Activated B cell treated with CpG ODN at 0.5 μM for 24 hours (primary cell): ENCODE measurements at regions not wholly inside any gene's neighbourhood (a gene's known extent, or its start where the extent isn't known, plus 50 kb on each side); places are given as distances from the start of the nearest gene placed in this dataset.

Source experiments
- ATAC-seq: fragments of 200-7000 bp; cut with Tn5 transposase; one replicate; pipeline ENCODE4 v1.10.0; 2021; ENCODE audit warnings: low read depth, mild to moderate bottlenecking, moderate library complexity
- CTCF ChIA-PET: fragments of 350-600 bp; sonication (Branson Sonifier 250); formaldehyde crosslinking; loops from one replicate; lab custom pipeline; 2021; ENCODE audit warnings: antibody characterized with exemption; lab: Charles Lee
- POLR2A ChIA-PET: fragments of 350-600 bp; sonication (Branson Sonifier 250); formaldehyde crosslinking; loops from one replicate; lab custom pipeline; 2021; ENCODE audit warnings: antibody characterized with exemption; lab: Charles Lee
- DNase-seq: peaks from one replicate; pipeline ENCODE4 v3.0.0; 2022
- H3K27ac Mint-ChIP-seq: one replicate; pipeline ENCODE4 v1.8.0; 2020; ENCODE audit warnings: mixed read lengths
- H3K27me3 Mint-ChIP-seq: one replicate; pipeline ENCODE4 v1.8.0; 2021; ENCODE audit warnings: mixed read lengths
- H3K36me3 Mint-ChIP-seq: one replicate; pipeline ENCODE4 v1.8.0; 2021; ENCODE audit warnings: low read depth, mixed read lengths
- H3K4me1 Mint-ChIP-seq: one replicate; pipeline ENCODE4 v1.8.0; 2021; ENCODE audit warnings: mixed read lengths
- H3K4me3 Mint-ChIP-seq: one replicate; pipeline ENCODE4 v1.8.0; 2020; ENCODE audit warnings: mild to moderate bottlenecking, mixed read lengths
- H3K9me3 Mint-ChIP-seq: one replicate; pipeline ENCODE4 v1.8.0; 2020; ENCODE audit warnings: mixed read lengths
- CTCF ChIP-seq: fragments of 200-600 bp; IDR thresholded peaks from one replicate; pipeline ENCODE4 v1.8.0; 2022; ENCODE audit warnings: antibody characterized with exemption, mild to moderate bottlenecking
- intact Hi-C: fragments of 100-400 bp; cut with micrococcal nuclease; formaldehyde crosslinking; loops from one replicate; pipeline ENCODE4 v1.15.1; 2024

- intact Hi-C loops, result no loop called here
- POLR2A ChIA-PET, result no interaction called here
- Mint-ChIP-seq H3K27ac (no peak overlapping the region), H3K27me3 (no peaks in the 10 kb centered on the region), H3K9me3 (peaks cover 4% of the 10 kb centered on the region), H3K4me3 (no peak overlapping the region), H3K36me3 (no peaks in the 10 kb centered on the region), H3K4me1 (no peaks in the 10 kb centered on the region)
- DNase-seq, result no peak
- CTCF ChIA-PET, result no interaction called here
- ATAC-seq, result no peak
- TF ChIP-seq CTCF, result no peak
Measured at GRCh38 chr3:87468235-87468634, 191.9 kb upstream of the POU1F1 start.

- ChIA-PET POLR2A (no interaction called here), CTCF (no interaction called here)
- Mint-ChIP-seq H3K27ac (no peak overlapping the region), H3K36me3 (no peaks in the 10 kb centered on the region), H3K9me3 (peaks cover 2% of the 10 kb centered on the region), H3K27me3 (no peaks in the 10 kb centered on the region), H3K4me1 (no peaks in the 10 kb centered on the region), H3K4me3 (no peak overlapping the region)
- no peak for DNase-seq
- ATAC-seq, result no peak
- intact Hi-C loops, result no loop called here
- no peak for TF ChIP-seq CTCF
Measured at GRCh38 chr3:87462228-87462627, 185.8 kb upstream of the POU1F1 start.

GRCh38 chr3:87461443-87461842 lies 185.1 kb upstream of the POU1F1 start:
- Mint-ChIP-seq H3K4me3 (no peak overlapping the region), H3K27me3 (no peaks in the 10 kb centered on the region), H3K27ac (no peak overlapping the region), H3K4me1 (no peaks in the 10 kb centered on the region), H3K36me3 (no peaks in the 10 kb centered on the region), H3K9me3 (peaks cover 2% of the 10 kb centered on the region)
- ChIA-PET CTCF (no interaction called here), POLR2A (no interaction called here)
- intact Hi-C loops, result no loop called here
- no peak for TF ChIP-seq CTCF
- ATAC-seq, result no peak
- no peak for DNase-seq

- Mint-ChIP-seq H3K4me1 (no peaks in the 10 kb centered on the region), H3K4me3 (no peak overlapping the region), H3K9me3 (peaks cover 2% of the 10 kb centered on the region), H3K36me3 (no peaks in the 10 kb centered on the region), H3K27ac (no peak overlapping the region), H3K27me3 (no peaks in the 10 kb centered on the region)
- ChIA-PET CTCF (no interaction called here), POLR2A (no interaction called here)
- no peak for TF ChIP-seq CTCF
- DNase-seq (no peak), ATAC-seq (no peak)
- intact Hi-C loops, result no loop called here
Measured at GRCh38 chr3:87461036-87461435, 184.7 kb upstream of the POU1F1 start.

- ChIA-PET POLR2A (no interaction called here), CTCF (no interaction called here)
- no peak for TF ChIP-seq CTCF
- no peak overlapping the region for H3K27ac Mint-ChIP-seq
- no peak for ATAC-seq
- intact Hi-C loops, result no loop called here
- H3K27me3 Mint-ChIP-seq, result no peaks in the 10 kb centered on the region
- H3K4me1 Mint-ChIP-seq, result no peaks in the 10 kb centered on the region
- no peaks in the 10 kb centered on the region for H3K36me3 Mint-ChIP-seq
- DNase-seq, result no peak
- H3K4me3 Mint-ChIP-seq, result no peak overlapping the region
- peaks cover 9% of the 10 kb centered on the region for H3K9me3 Mint-ChIP-seq
Measured at GRCh38 chr3:87448558-87448957, 172.2 kb upstream of the POU1F1 start.
